Ishikawa (cell line): ENCODE measurements at regions not wholly inside any gene's neighbourhood (a gene's known extent, or its start where the extent isn't known, plus 50 kb on each side); places are given as distances from the start of the nearest gene placed in this dataset.

Source experiments
- CEBPB ChIP-seq: IDR thresholded peaks from 2 replicates; pipeline ENCODE4 v1.6.1; 2012
- CREB1 ChIP-seq: IDR thresholded peaks from 2 replicates; pipeline ENCODE4 v1.6.1; 2012; ENCODE audit warnings: low read depth
- EGR1 ChIP-seq: IDR thresholded peaks from 2 replicates; pipeline ENCODE4 v1.6.1; 2012
- EP300 ChIP-seq: IDR thresholded peaks from 2 replicates; pipeline ENCODE4 v1.6.1; 2012; ENCODE audit warnings: borderline replicate concordance
- FOXM1 ChIP-seq: IDR thresholded peaks from 2 replicates; pipeline ENCODE4 v1.6.1; 2012; ENCODE audit warnings: low read depth, borderline replicate concordance
- NFIC ChIP-seq: IDR thresholded peaks from 2 replicates; pipeline ENCODE4 v1.6.1; 2012
- RAD21 ChIP-seq: IDR thresholded peaks from 2 replicates; pipeline ENCODE4 v1.6.1; 2012; ENCODE audit warnings: low read depth
- TAF1 ChIP-seq: IDR thresholded peaks from 2 replicates; pipeline ENCODE4 v1.6.1; 2012; ENCODE audit warnings: low read depth, mild to moderate bottlenecking
- TCF12 ChIP-seq: IDR thresholded peaks from 2 replicates; pipeline ENCODE4 v1.6.1; 2012; ENCODE audit warnings: low read depth
- TEAD4 ChIP-seq: IDR thresholded peaks from 2 replicates; pipeline ENCODE4 v1.6.1; 2012
- YY1 ChIP-seq: IDR thresholded peaks from 2 replicates; pipeline ENCODE4 v1.6.1; 2012; ENCODE audit warnings: low read depth
- ZBTB7A ChIP-seq: IDR thresholded peaks from 2 replicates; pipeline ENCODE4 v1.6.1; 2012; ENCODE audit warnings: low read depth
- TF ChIP-seq, protein P1 (sequence below): IDR thresholded peaks from 2 replicates; pipeline ENCODE4 v1.6.1; 2012
- TF ChIP-seq, protein P2 (sequence below): IDR thresholded peaks from 2 replicates; pipeline ENCODE4 v1.6.1; 2012; ENCODE audit warnings: low read depth, mild to moderate bottlenecking
- TF ChIP-seq, protein P3 (sequence below): IDR thresholded peaks from 2 replicates; pipeline ENCODE4 v1.6.1; 2012

DNA sequence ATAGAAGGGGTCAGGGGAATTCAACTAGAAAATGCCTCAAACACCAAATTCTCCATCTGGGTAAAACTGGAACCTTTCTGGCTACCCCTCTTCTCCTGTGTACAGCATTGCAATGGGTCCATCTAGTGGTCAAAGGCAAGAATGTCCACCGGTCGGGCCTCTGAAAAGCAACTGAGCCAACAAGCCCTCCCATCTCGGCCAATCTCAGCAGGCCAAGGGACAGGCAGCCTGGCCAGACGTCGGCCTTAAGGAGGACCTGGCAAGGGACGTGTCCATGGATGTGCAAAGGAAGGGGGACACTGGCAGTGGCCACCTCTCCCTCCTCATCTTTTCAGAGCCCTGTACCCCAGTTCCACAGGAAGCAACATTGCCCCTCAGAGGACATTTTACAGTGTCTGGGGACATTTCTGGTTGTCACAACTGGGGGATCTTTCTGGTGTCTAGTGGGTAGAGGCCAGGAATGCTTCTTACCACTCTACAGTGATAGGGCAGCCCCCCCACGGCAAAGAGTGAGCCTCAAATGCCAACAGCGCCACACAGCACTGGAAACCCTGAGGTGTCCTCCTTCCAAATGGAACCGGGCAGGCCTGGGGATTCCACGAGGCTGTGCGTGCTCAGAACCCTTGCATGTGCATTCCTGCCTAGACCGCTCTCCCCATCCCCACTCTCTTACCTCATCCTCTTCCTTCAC, 99.8 kb upstream of the FOXA2 start:
- TF ChIP-seq FOXM1 (no peak), RAD21 (peak; percentile 65)
- TF ChIP-seq, protein P1, sequence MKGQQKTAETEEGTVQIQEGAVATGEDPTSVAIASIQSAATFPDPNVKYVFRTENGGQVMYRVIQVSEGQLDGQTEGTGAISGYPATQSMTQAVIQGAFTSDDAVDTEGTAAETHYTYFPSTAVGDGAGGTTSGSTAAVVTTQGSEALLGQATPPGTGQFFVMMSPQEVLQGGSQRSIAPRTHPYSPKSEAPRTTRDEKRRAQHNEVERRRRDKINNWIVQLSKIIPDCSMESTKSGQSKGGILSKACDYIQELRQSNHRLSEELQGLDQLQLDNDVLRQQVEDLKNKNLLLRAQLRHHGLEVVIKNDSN: no peak
- TF ChIP-seq, protein P2, sequence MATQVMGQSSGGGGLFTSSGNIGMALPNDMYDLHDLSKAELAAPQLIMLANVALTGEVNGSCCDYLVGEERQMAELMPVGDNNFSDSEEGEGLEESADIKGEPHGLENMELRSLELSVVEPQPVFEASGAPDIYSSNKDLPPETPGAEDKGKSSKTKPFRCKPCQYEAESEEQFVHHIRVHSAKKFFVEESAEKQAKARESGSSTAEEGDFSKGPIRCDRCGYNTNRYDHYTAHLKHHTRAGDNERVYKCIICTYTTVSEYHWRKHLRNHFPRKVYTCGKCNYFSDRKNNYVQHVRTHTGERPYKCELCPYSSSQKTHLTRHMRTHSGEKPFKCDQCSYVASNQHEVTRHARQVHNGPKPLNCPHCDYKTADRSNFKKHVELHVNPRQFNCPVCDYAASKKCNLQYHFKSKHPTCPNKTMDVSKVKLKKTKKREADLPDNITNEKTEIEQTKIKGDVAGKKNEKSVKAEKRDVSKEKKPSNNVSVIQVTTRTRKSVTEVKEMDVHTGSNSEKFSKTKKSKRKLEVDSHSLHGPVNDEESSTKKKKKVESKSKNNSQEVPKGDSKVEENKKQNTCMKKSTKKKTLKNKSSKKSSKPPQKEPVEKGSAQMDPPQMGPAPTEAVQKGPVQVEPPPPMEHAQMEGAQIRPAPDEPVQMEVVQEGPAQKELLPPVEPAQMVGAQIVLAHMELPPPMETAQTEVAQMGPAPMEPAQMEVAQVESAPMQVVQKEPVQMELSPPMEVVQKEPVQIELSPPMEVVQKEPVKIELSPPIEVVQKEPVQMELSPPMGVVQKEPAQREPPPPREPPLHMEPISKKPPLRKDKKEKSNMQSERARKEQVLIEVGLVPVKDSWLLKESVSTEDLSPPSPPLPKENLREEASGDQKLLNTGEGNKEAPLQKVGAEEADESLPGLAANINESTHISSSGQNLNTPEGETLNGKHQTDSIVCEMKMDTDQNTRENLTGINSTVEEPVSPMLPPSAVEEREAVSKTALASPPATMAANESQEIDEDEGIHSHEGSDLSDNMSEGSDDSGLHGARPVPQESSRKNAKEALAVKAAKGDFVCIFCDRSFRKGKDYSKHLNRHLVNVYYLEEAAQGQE: no peak

DNA sequence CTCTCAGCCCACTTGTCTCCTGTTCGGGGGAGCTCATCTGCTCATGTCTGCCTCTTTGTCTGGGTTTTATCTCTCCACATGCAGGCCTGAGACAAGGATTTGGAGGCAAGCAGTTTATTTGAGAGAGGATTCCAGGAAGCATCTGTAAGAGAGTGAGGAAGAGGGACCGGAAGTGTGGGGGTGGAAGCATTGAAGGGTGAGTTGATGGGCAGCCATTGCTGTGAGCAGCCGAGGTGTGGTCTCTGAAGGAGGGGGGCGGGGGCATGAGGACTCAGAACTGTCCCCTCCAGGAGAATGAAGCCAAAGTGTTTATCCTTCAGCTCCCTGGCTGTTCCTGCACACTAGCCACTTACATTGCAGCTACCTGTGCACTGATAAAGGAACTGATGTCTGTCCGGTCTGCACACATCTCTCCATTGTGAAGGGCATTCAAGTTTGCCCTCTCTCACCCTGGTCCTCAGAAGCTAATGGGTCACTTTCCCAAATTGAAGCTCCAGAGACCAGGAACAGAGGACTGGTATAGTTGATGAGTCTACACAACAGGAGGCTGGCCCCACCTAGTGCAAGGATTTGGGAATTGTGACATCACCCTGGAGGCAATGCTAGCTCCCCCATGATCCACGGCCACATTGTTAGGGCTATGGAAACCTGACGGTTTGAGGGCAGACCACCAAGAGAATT, 100.5 kb upstream of the FOXA2 start:
- TF ChIP-seq TAF1: no peak
- TF ChIP-seq, protein P2: no peak

DNA sequence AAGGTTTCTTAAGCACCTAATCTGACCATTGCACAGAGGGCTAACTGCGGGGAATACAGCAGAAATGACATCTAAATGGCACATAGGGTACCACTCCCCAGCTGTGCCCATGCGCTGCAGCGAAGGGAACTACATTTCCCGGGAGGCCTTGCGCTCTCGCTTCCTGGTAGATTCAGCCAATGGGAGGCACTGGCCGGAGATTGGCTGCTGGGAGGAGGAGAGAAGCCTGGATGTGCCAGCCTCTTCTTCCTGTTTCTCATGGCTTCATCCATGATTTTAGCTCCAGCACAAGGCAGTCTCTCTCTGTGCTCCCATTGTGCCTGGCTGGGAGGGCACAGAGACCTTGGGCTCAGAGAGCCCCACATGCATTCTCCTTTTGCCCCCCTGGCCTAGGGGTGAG, 101.7 kb upstream of the FOXA2 start:
- TF ChIP-seq FOXM1 (no peak), YY1 (no peak)

DNA sequence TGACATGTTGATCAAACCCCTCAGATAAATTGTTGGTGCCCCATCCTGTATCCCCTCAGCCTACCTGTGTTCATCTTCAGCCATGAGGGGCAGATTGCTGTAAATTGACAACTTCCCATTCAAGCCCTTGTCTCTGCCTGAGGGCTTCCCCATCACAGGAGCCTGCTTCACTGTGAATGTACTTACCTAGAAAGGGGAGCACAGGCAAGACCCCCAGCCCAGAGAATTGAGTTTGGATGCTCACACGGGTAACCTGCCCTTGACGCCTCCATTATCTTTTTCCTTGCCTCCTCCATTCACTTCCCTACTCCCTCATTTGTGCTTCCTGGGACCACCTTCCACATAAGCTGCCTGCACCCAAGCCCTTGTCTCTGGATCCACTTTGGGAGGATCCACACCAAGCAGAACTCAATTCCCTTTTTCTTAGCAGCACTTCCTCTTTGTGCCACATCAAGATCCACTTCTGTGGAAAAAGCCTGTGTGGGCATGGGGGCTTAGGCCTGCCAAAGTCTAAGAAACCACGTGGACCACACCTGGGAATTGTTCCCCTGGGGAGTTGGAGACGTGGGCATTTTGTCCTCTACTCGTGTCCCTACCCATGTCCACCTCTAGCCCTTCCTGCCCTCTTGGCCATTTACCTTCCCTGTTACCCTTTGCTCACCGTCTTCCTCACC, 103.4 kb upstream of the FOXA2 start:
- no peak for TF ChIP-seq TAF1
- TF ChIP-seq RAD21: no peak
- TF ChIP-seq ZBTB7A: no peak
- no peak for TF ChIP-seq YY1
- TF ChIP-seq CREB1: no peak

DNA sequence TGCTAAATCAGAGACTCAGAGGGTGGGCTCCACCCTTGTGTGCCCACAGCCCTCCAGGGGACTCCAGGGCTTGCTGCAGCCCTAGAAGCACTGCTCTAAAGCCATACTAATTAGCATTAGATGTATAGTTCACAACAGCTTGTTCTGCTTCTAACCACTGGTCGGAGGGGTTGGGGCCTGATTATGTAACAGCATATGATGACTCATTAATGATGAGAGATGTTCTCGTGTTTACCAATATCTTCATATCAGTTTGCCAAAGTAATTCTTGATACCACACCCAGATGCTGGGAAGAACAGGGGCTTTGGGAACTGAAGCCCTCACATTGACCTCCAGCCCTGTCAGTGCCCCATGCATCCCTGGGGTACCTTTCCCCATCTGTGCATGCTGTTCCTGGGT, 104.1 kb upstream of the FOXA2 start:
- TF ChIP-seq TEAD4 (no peak), CREB1 (no peak), CEBPB (no peak), RAD21 (no peak), YY1 (no peak), FOXM1 (no peak), TAF1 (no peak), ZBTB7A (no peak)
- TF ChIP-seq, protein P2: no peak
- TF ChIP-seq, protein P3, sequence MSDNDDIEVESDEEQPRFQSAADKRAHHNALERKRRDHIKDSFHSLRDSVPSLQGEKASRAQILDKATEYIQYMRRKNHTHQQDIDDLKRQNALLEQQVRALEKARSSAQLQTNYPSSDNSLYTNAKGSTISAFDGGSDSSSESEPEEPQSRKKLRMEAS: no peak

DNA sequence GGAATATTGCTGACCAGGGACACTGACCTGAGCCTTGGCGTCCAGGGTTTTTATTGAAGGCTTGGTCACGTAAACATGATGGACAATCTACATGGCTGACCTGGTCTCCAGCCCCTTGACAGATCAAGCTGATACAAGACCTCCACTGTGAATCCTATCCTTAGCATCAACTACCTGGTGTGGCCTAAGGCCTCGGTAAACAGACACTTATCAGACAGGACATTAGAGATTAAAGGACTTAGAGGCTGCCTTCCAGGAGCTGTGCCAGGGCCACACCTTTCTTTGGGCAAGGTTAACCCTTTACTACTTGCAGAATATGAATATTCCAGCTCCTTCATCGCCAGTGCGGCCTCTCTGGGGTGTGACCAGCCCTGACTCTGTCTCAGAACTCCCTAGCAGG, 104.9 kb upstream of the FOXA2 start:
- TF ChIP-seq TEAD4 (no peak), RAD21 (no peak), YY1 (no peak), ZBTB7A (no peak), NFIC (no peak), FOXM1 (no peak), TAF1 (no peak), EP300 (no peak), EGR1 (no peak), TCF12 (no peak), CREB1 (no peak), CEBPB (no peak)
- TF ChIP-seq, protein P1: no peak
- TF ChIP-seq, protein P2: no peak
- TF ChIP-seq, protein P3: no peak
